GM12872 (cell line): ENCODE measurements at regions not wholly inside any gene's neighbourhood (a gene's known extent, or its start where the extent isn't known, plus 50 kb on each side); places are given as distances from the start of the nearest gene placed in this dataset.

Experiments used
- CTCF ChIP-seq: IDR thresholded peaks from 3 replicates; pipeline ENCODE4 v1.5.1; 2011; ENCODE audit warnings: low read depth, mild to moderate bottlenecking, low read length, moderate library complexity; ENCODE audit not compliant: insufficient read depth

- peak; percentile 47 for TF ChIP-seq CTCF
These were observed 1263.1 kb downstream of the KCNT2 start for GRCh38 chr1:195345149-195345548.

- no peak for TF ChIP-seq CTCF
These were observed 1270.6 kb downstream of the KCNT2 start for GRCh38 chr1:195337646-195338045.

GRCh38 chr1:195336812-195337211 lies 1271.4 kb downstream of the KCNT2 start:
- TF ChIP-seq CTCF = no peak

- TF ChIP-seq CTCF = no peak
These were observed 1272.7 kb downstream of the KCNT2 start for GRCh38 chr1:195335541-195335940.

GRCh38 chr1:195332102-195332501 lies 1276.1 kb downstream of the KCNT2 start:
- no peak for TF ChIP-seq CTCF

- no peak for TF ChIP-seq CTCF
These were observed 1279.6 kb downstream of the KCNT2 start for GRCh38 chr1:195328681-195329080.

- TF ChIP-seq CTCF = no peak
These were observed 1280.1 kb downstream of the KCNT2 start for GRCh38 chr1:195328102-195328501.

- TF ChIP-seq CTCF = no peak
These were observed 1280.9 kb downstream of the KCNT2 start for GRCh38 chr1:195327361-195327760.
